ENCODE measurements at regions not wholly inside any gene's neighbourhood (a gene's known extent, or its start where the extent isn't known, plus 50 kb on each side); places are given as distances from the start of the nearest gene placed in this dataset.
"Not testable (repeated sequence)": the region's sequence is repeated elsewhere in the genome, so short reads cannot be mapped to it uniquely, and the experiment has no call there.

- Histone ChIP-seq H3K27ac (ENCODE audit: low read depth, low read length) (no peak overlapping the region), H3K9me3 (ENCODE audit: control insufficient read depth in 1 of 2, low read length in 2 of 2) (no peaks in the 10 kb centered on the region), H3K4me1 (ENCODE audit: control insufficient read depth in 1 of 2, insufficient read depth in 2 of 2, low read length in 2 of 2) (no peaks in the 10 kb centered on the region), H3K9ac (ENCODE audit: low read depth in 1 of 2, low read length in 2 of 2) (no peak overlapping the region), H3K36me3 (ENCODE audit: control insufficient read depth in 1 of 2, insufficient read depth in 2 of 2, low read length in 2 of 2) (no peaks in the 10 kb centered on the region), H3K27me3 (ENCODE audit: control insufficient read depth in 1 of 2, insufficient read depth in 2 of 2, low read length in 2 of 2) (peaks cover 27 to 32% of the 10 kb centered on the region in 2 donors), H3K4me3 (ENCODE audit: low read depth in 1 of 2, low read length in 2 of 2) (no peak overlapping the region)
These were observed 62.4 kb downstream of the CRYBB2 start for GRCh38 chr22:25281675-25282345.

DNA sequence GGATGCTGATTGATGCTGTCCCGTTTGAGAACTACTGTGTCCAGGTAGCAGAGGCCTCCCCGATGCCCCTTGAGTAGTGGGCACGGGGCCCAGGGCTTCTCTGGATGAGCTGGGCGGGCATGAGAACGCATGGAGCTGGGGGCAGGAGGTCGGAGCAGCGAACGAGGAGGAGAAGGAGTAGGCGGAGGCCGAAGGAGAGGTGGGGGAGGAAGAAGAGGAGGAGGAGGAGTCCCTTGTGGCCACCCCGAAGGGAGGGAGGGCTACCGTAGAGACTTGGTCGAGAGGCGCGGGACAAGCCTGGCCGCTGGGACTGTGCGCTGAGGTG is 62.9 kb downstream of the CRYBB2 start:
- H3K9ac ChIP-seq (ENCODE audit: low read depth in 1 of 2, low read length in 2 of 2) = no peak overlapping the region
- no peaks in the 10 kb centered on the region for H3K9me3 ChIP-seq (ENCODE audit: control insufficient read depth in 1 of 2, low read length in 2 of 2)
- no peak overlapping the region for H3K27ac ChIP-seq (ENCODE audit: low read depth, low read length)
- no peaks in the 10 kb centered on the region for H3K36me3 ChIP-seq (ENCODE audit: control insufficient read depth in 1 of 2, insufficient read depth in 2 of 2, low read length in 2 of 2)
- peaks cover 27 to 32% of the 10 kb centered on the region in 2 donors for H3K27me3 ChIP-seq (ENCODE audit: control insufficient read depth in 1 of 2, insufficient read depth in 2 of 2, low read length in 2 of 2)
- H3K4me3 ChIP-seq (ENCODE audit: low read depth in 1 of 2, low read length in 2 of 2) = no peak overlapping the region
- H3K4me1 ChIP-seq (ENCODE audit: control insufficient read depth in 1 of 2, insufficient read depth in 2 of 2, low read length in 2 of 2) = no peaks in the 10 kb centered on the region

DNA sequence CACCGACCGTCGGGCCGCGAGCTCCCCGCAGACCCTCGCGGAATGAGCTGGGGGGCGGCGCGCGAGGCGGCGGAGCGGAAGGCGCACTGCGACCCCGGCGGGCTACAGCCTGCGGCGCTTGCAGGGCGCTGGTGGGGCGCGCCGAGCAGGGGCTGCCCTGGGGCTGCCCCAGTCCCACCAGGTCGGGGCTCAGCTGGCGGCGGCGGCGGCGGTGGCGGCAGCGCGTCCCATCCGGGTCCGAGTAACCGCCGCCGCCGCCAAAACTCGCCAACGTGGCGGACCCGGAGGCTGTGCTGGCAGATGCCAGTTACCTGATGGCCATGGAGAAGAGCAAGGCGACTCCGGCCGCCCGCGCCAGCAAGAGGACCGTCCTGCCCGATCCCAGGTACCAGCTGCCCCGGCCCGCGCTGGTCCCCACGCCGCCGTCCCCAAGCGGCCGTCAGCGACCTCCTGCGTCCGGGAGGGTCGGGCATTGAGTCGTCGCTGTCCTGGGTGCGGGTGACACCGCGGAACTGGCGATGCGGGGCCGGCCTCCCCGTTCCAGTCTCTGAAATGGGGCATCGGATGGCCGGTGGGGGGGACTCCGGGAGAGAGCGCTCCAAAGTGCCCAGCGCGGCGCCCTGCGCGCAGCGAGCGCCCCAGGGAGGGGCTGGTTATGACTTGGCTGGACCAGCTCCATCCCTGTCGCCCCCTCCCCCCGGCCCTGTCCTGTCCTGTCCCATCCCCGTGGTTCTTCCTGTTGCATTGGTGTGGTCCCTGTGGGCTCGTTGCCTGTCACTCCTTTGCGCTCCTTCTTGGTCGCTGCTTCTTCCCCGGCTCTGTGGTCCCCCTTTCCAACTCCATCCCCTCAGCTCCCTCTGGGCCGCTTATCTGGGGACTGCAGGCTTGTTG is 63.5 kb downstream of the CRYBB2 start:
- Histone ChIP-seq H3K4me1 (ENCODE audit: control insufficient read depth in 1 of 2, insufficient read depth in 2 of 2, low read length in 2 of 2) (no peaks in the 10 kb centered on the region), H3K27ac (ENCODE audit: low read depth, low read length) (no peak overlapping the region), H3K9ac (ENCODE audit: low read depth in 1 of 2, low read length in 2 of 2) (no peak overlapping the region), H3K4me3 (ENCODE audit: low read depth in 1 of 2, low read length in 2 of 2) (no peak overlapping the region), H3K9me3 (ENCODE audit: control insufficient read depth in 1 of 2, low read length in 2 of 2) (no peaks in the 10 kb centered on the region), H3K27me3 (ENCODE audit: control insufficient read depth in 1 of 2, insufficient read depth in 2 of 2, low read length in 2 of 2) (peaks cover 27 to 32% of the 10 kb centered on the region in 2 donors), H3K36me3 (ENCODE audit: control insufficient read depth in 1 of 2, insufficient read depth in 2 of 2, low read length in 2 of 2) (no peaks in the 10 kb centered on the region)

GRCh38 chr22:25288481-25288880 is 69.0 kb downstream of the CRYBB2 start:
- H3K4me3 ChIP-seq (ENCODE audit: low read depth in 1 of 2, low read length in 2 of 2); H3K27ac ChIP-seq (ENCODE audit: low read depth, low read length); H3K9ac ChIP-seq (ENCODE audit: low read depth in 1 of 2, low read length in 2 of 2); H3K27me3 ChIP-seq (ENCODE audit: control insufficient read depth in 1 of 2, insufficient read depth in 2 of 2, low read length in 2 of 2); H3K36me3 ChIP-seq (ENCODE audit: control insufficient read depth in 1 of 2, insufficient read depth in 2 of 2, low read length in 2 of 2); H3K9me3 ChIP-seq (ENCODE audit: control insufficient read depth in 1 of 2, low read length in 2 of 2); H3K4me1 ChIP-seq (ENCODE audit: control insufficient read depth in 1 of 2, insufficient read depth in 2 of 2, low read length in 2 of 2): not testable (repeated sequence)

DNA sequence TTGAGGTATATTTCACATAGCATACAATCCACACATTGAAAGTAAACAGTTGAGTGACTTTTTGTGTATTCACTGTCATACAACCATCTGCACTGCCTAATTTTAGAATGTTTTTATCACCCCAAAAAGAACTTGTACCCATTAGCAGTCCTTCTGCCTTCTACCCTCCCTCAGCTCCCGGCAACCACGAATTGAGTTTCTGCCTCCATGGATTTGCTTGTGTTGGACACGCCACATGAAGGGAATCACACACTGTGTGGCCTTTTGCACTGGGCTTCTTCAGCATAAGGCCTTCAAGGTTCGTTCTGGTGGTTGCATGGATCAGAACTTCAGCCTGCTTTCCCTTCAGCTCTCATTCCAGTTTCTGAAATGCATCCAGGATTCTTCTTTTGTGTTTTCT is 82.5 kb downstream of the CRYBB2 start:
- not testable (repeated sequence) for H3K36me3 ChIP-seq (ENCODE audit: control insufficient read depth in 1 of 2, insufficient read depth in 2 of 2, low read length in 2 of 2); H3K4me3 ChIP-seq (ENCODE audit: low read depth in 1 of 2, low read length in 2 of 2); H3K9ac ChIP-seq (ENCODE audit: low read depth in 1 of 2, low read length in 2 of 2); H3K4me1 ChIP-seq (ENCODE audit: control insufficient read depth in 1 of 2, insufficient read depth in 2 of 2, low read length in 2 of 2); H3K9me3 ChIP-seq (ENCODE audit: control insufficient read depth in 1 of 2, low read length in 2 of 2); H3K27ac ChIP-seq (ENCODE audit: low read depth, low read length); H3K27me3 ChIP-seq (ENCODE audit: control insufficient read depth in 1 of 2, insufficient read depth in 2 of 2, low read length in 2 of 2)

DNA sequence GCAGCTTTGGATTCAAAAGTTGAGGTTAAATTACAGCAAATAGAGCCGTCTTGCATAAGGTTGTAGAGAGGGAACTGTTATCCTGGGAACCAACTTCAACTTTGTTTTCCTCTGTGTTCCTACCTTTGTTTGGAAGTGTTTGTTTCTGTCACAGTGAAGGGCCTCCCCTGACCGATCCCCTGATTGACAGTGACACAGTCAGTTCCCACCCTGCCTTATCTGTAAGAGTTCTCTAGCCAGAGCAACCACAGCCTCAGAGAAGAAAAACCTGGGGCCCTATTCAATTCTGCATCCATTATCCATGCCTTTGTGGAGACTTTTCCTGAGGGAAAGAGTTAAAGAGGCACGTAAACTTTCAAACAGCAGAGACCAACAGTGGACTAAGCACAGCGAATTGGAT is 90.1 kb downstream of the CRYBB2 start:
- not testable (repeated sequence) for H3K27me3 ChIP-seq (ENCODE audit: control insufficient read depth in 1 of 2, insufficient read depth in 2 of 2, low read length in 2 of 2); H3K4me3 ChIP-seq (ENCODE audit: low read depth in 1 of 2, low read length in 2 of 2); H3K9ac ChIP-seq (ENCODE audit: low read depth in 1 of 2, low read length in 2 of 2); H3K27ac ChIP-seq (ENCODE audit: low read depth, low read length); H3K9me3 ChIP-seq (ENCODE audit: control insufficient read depth in 1 of 2, low read length in 2 of 2); H3K36me3 ChIP-seq (ENCODE audit: control insufficient read depth in 1 of 2, insufficient read depth in 2 of 2, low read length in 2 of 2); H3K4me1 ChIP-seq (ENCODE audit: control insufficient read depth in 1 of 2, insufficient read depth in 2 of 2, low read length in 2 of 2)

- not testable (repeated sequence) for H3K27ac ChIP-seq (ENCODE audit: low read depth, low read length); H3K9me3 ChIP-seq (ENCODE audit: control insufficient read depth in 1 of 2, low read length in 2 of 2); H3K9ac ChIP-seq (ENCODE audit: low read depth in 1 of 2, low read length in 2 of 2); H3K27me3 ChIP-seq (ENCODE audit: control insufficient read depth in 1 of 2, insufficient read depth in 2 of 2, low read length in 2 of 2); H3K4me3 ChIP-seq (ENCODE audit: low read depth in 1 of 2, low read length in 2 of 2); H3K4me1 ChIP-seq (ENCODE audit: control insufficient read depth in 1 of 2, insufficient read depth in 2 of 2, low read length in 2 of 2); H3K36me3 ChIP-seq (ENCODE audit: control insufficient read depth in 1 of 2, insufficient read depth in 2 of 2, low read length in 2 of 2)
These were observed 92.5 kb downstream of the CRYBB2 start for GRCh38 chr22:25311924-25312323.

DNA sequence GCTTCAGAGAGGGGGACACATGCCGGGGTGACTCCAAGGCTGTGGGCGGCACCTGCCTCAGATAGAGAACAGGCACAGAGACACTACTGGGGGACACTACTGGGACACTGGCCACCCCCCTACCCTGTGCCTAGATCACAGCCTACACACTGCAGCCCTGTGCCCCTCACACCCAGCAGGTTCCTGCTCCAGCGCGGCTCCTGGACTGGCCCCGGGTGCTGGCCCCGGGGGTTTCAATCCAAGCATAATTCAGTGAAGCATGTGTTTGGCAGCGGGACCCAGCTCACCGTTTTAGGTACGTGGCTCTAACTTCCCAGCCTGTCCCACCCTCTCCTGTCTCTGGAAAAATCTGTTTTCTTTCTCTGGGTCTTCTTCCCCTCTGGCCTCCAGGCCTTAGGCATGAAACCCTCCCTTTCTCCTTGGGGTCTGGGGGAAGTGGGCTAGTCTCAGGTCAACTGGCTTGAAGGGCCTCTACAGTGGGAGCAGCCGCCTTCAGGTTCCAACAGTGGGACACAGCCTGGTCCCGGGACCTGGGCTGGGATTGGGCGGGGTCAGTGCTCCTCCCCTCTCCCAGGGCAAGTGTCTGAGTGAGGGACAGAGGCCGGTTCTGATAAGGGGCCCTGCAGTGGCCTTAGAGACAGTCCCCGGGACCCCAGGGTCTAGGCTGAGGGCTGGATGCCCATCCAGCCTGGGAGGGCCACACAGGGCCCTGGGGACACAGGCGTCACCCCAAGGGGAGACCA is 98.8 kb downstream of the CRYBB2 start:
- Histone ChIP-seq H3K4me1 (ENCODE audit: control insufficient read depth in 1 of 2, insufficient read depth in 2 of 2, low read length in 2 of 2) (no peaks in the 10 kb centered on the region), H3K27ac (ENCODE audit: low read depth, low read length) (no peak overlapping the region), H3K9ac (ENCODE audit: low read depth in 1 of 2, low read length in 2 of 2) (no peak overlapping the region), H3K27me3 (ENCODE audit: control insufficient read depth in 1 of 2, insufficient read depth in 2 of 2, low read length in 2 of 2) (no peaks in the 10 kb centered on the region), H3K9me3 (ENCODE audit: control insufficient read depth in 1 of 2, low read length in 2 of 2) (no peaks in the 10 kb centered on the region), H3K4me3 (ENCODE audit: low read depth in 1 of 2, low read length in 2 of 2) (no peak overlapping the region), H3K36me3 (ENCODE audit: control insufficient read depth in 1 of 2, insufficient read depth in 2 of 2, low read length in 2 of 2) (no peaks in the 10 kb centered on the region)

DNA sequence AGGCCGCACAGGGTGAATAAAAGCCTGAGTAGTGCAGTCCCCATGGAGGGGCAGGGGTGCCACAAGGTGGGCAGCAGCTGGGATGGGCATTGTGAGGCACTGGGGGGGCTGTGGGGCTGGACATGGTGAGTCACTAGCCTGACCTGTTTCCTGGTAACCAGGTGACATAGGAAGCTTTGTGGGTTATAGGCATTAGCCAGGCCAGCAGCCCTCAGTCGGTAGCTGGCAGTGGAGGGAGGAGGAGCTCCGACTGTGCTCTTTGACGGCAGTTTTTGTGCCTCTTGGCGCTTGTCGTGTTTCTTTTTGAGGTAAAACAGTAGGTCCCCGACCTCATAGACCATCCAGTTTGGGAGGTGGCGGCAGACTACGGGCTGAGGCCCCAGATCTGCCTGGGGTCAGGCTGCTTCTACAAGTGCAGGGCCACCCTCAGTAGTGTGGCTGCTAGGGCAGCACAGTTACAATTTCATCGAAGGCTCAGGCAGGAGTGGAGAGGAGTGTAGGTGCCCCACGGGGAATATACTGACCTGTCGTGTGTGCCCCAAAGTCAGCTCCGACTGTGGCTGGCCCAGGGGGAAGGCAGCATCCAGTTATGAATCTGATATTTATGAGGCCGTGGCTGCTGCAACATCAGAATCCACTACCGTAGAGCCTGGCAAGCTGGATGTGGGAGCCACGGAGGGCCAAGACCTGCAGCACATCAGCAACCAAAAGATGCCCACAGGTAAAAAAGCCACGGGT is 107.7 kb downstream of the CRYBB2 start:
- Histone ChIP-seq H3K36me3 (ENCODE audit: control insufficient read depth in 1 of 2, insufficient read depth in 2 of 2, low read length in 2 of 2) (no peaks in the 10 kb centered on the region), H3K4me1 (ENCODE audit: control insufficient read depth in 1 of 2, insufficient read depth in 2 of 2, low read length in 2 of 2) (no peaks in the 10 kb centered on the region), H3K27ac (ENCODE audit: low read depth, low read length) (no peak overlapping the region), H3K4me3 (ENCODE audit: low read depth in 1 of 2, low read length in 2 of 2) (no peak overlapping the region), H3K27me3 (ENCODE audit: control insufficient read depth in 1 of 2, insufficient read depth in 2 of 2, low read length in 2 of 2) (no peaks in the 10 kb centered on the region), H3K9ac (ENCODE audit: low read depth in 1 of 2, low read length in 2 of 2) (no peak overlapping the region), H3K9me3 (ENCODE audit: control insufficient read depth in 1 of 2, low read length in 2 of 2) (no peaks in the 10 kb centered on the region)

GRCh38 chr22:25331050-25331449 is 111.6 kb downstream of the CRYBB2 start:
- Histone ChIP-seq H3K4me3 (ENCODE audit: low read depth in 1 of 2, low read length in 2 of 2) (no peak overlapping the region), H3K27me3 (ENCODE audit: control insufficient read depth in 1 of 2, insufficient read depth in 2 of 2, low read length in 2 of 2) (no peaks in the 10 kb centered on the region), H3K4me1 (ENCODE audit: control insufficient read depth in 1 of 2, insufficient read depth in 2 of 2, low read length in 2 of 2) (no peaks in the 10 kb centered on the region), H3K36me3 (ENCODE audit: control insufficient read depth in 1 of 2, insufficient read depth in 2 of 2, low read length in 2 of 2) (no peaks in the 10 kb centered on the region), H3K9ac (ENCODE audit: low read depth in 1 of 2, low read length in 2 of 2) (no peak overlapping the region), H3K9me3 (ENCODE audit: control insufficient read depth in 1 of 2, low read length in 2 of 2) (no peaks in the 10 kb centered on the region), H3K27ac (ENCODE audit: low read depth, low read length) (no peak overlapping the region)

All from duodenal mucosa (tissue), 2 donors.